NCI-H2029 (cell line): ENCODE measurements at regions not wholly inside any gene's neighbourhood (a gene's known extent, or its start where the extent isn't known, plus 50 kb on each side); places are given as distances from the start of the nearest gene placed in this dataset.
A peak's percentile ranks its signal among the peaks of the same experiment; 100 is the strongest.

Experiments
- DNase-seq: peaks from one replicate; lab custom pipeline; 2025; lab: John Stamatoyannopoulos, UW

DNA sequence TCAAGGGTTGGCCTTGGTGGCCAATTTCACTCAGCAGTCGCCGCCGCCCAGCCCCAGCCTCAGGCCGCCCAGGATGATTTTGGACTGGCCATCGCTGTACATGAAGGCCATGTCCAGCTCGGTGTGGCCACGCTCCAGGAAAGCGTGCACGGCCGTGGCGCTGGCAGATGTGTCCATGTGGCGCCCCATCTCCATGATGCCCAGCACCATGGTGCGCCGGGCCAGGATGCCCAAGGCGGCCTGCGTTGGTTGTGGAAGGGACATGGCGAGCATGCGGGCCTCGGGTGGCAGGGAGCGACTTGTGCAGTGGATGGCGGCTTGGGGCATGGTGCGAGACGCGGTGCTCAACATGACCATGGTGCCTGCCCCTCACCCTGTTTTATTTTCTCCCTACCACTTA, 55.4 kb downstream of the ZCCHC12 start:
- no peak for DNase-seq

DNA sequence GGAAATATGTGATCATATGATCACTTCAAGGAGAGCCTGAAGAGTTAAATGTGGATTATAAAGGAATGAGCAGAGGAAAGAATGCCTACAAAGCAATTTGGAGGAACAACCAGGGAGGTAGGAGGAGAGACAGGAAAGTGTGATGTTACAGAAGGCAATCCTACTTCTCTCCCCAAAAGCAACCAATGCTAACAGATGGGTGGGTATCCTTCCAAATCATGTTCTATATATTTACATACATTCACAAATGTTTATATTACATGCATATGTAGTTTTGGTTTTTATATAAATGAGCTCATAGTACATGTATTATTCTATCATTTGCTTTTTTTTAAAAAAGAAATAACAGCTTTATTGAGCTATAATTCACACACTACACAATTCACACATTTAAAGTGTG, 56.0 kb downstream of the ZCCHC12 start:
- no peak for DNase-seq

DNA sequence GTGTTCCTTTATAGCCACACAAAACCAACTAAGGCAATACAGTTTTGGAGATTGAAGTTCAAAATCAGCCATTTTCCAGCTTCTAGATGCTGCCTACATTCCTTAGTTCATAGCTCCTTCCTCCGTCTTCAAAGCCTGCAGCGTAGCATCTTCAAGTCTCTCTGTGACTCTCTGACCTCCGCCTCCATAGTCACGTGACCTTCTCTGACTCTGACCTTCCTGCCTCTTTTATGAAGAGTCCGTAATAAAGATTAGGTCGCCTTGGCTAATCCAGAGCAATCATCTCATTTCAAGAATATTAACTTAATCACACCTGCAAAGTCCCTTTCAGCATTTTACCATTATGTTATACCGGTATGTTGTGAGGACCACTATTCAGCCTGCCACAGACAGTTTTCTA, 60.4 kb downstream of the ZCCHC12 start:
- DNase-seq, result no peak

DNA sequence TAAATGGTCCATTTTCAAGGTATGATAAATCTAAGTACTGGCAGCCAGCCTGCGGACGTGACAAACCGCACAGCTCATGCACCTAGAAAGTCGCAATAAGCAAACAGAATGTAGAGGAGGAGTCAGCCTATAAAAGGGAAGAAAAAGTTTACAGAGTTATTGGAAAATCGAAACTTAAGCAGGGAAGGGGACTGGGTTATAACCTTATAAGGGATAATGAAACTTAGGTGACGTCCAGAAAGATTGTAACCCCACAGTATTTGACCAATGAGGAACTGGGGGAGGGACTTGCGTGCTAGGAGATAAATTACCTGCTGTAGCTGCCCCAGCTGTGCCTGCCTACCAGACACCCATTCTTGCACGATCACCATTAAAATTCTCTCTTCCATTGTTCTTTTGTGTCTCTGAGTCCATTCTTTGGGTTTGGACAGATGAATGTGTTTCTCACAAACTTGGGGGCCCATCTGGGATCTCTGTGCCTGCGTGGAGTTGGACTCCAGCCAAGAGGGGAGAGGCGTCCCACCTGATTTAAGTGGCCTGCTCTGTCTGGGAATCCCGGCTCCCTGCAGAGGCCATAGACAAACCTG, 61.0 kb downstream of the ZCCHC12 start:
- peak; percentile 27 for DNase-seq

DNA sequence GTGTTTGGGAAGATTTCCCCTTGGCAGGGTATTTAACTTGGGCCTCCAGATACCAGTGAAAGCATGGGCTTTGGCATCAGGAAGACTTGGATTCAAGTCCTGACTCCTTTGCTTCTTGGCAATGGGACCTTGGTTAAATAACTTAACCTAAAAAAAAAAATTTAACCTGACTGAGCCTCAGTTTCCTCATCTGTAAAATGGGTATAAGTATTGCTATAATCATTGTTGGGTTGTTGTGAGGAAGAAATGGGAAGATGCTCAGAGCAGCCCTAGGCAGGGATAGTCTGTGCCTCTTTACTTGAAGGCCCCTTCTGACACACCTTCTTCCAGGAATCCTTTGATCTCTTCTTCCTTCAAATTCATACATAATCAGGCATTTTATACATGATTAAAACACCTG, 70.3 kb downstream of the ZCCHC12 start:
- no peak for DNase-seq

DNA sequence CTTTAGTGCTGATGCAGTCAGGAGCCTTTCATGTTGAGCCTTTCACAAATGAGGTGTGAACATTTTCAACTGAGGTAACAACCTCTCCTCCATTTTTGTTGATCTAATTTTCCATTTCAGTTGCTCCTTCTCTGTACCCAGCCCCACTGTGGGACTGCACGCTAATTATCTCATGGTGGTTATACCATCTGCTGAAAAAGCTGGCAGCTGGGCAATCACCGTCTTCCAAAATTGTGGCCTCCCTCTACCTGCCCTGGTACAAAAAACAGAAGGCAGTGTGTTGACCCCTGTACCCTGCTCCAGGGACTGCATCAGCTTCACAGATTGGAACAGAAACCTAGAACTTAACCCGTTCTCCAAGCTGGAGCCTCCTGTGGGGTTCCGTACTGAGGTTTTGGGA, 72.4 kb upstream of the LONRF3 start:
- DNase-seq, result peak; percentile 12

DNA sequence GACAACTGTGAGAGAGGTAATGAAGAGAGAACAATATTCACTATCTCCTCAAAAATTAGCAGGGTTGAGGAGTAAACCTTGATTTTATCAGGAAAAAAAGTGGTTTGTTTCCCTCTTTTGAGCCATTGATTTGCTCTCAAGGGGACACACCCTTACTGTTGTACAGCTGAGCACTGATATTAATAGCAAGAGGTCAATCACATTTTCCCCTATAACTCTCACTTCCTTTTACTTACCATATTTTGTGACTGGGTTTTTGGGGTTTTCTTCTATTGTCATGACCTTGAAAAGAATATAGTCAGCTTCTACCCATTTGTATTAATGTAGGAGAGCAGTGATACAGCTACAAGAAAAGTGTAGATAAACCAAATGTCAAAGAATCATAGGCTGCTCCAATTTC, 70.2 kb upstream of the LONRF3 start:
- no peak for DNase-seq

DNA sequence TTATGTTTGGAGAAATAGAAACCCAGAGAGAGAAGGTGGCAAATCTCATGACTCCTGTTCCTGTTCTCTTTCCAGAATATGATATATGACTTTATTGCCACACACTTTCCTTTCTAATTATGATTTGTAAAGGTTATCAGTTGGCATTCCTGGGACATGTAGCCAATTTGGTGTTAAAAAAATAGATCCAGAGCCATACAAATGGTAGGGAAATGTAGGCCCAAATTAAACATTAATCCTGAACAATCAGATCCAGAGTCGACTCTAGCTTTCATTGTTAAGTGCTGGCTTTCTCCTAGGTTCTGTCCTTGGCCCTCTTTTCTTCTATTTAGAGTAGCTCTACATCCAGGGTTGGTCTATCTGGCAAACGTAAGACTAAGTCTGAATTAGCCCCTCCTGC, 69.8 kb upstream of the LONRF3 start:
- no peak for DNase-seq
